ENCODE measurements at regions not wholly inside any gene's neighbourhood (a gene's known extent, or its start where the extent isn't known, plus 50 kb on each side); places are given as distances from the start of the nearest gene placed in this dataset.

GRCh38 chr12:78703820-78704525, 160.6 kb upstream of the SYT1 start:
- H3K4me1 ChIP-seq = no peaks in the 10 kb centered on the region
- WGBS, 2 donors (ENCODE audit: low coverage in 1 of 2) = 55 to 80% methylated on average over 3 of the region's 3 CpGs
- no peaks in the 10 kb centered on the region for H3K36me3 ChIP-seq
- no peaks in the 10 kb centered on the region for H3K9me3 ChIP-seq
- TF ChIP-seq CTCF (IDR thresholded peaks at IDR 0.05) = no peak
- no peak for TF ChIP-seq EP300 (IDR thresholded peaks at IDR 0.05; ENCODE audit: low read depth)
- no peak for TF ChIP-seq POLR2A (IDR thresholded peaks at IDR 0.05)
- TF ChIP-seq POLR2AphosphoS5 (IDR thresholded peaks at IDR 0.05) = no peak
- in situ Hi-C loops (cut with MboI; ENCODE audit: low pct_ligation_motif_present in 1 of 4, low pct_unique_long_range_greater_than_20kb in 1 of 4, low sequenced_read_pairs in 3 of 4) = no loop called here
- intact Hi-C loops (cut with DNase I; ENCODE audit: low total_unique reads) = no loop called here
- no peak for DNase-seq
- no peak overlapping the region for H3K27ac ChIP-seq
- H3K4me3 ChIP-seq = no peak overlapping the region
- no peaks in the 10 kb centered on the region for H3K27me3 ChIP-seq

GRCh38 chr12:78711954-78712353, 152.6 kb upstream of the SYT1 start:
- no peak overlapping the region for H3K4me3 ChIP-seq
- no peak overlapping the region for H3K27ac ChIP-seq
- no peak for DNase-seq
- no peaks in the 10 kb centered on the region for H3K4me1 ChIP-seq
- in situ Hi-C loops (cut with MboI; ENCODE audit: low pct_ligation_motif_present in 1 of 4, low pct_unique_long_range_greater_than_20kb in 1 of 4, low sequenced_read_pairs in 3 of 4) (no loop called here), intact Hi-C loops (cut with DNase I; ENCODE audit: low total_unique reads) (no loop called here)
- no peaks in the 10 kb centered on the region for H3K9me3 ChIP-seq
- no peaks in the 10 kb centered on the region for H3K36me3 ChIP-seq
- 86 to 100% methylated on average over 1 to 4 of the region's 4 CpGs for WGBS, 2 donors (ENCODE audit: low coverage in 1 of 2)
- no peaks in the 10 kb centered on the region for H3K27me3 ChIP-seq
- TF ChIP-seq POLR2A (IDR thresholded peaks at IDR 0.05) = no peak
- no peak for TF ChIP-seq EP300 (IDR thresholded peaks at IDR 0.05; ENCODE audit: low read depth)

GRCh38 chr12:78712834-78713481, 151.6 kb upstream of the SYT1 start:
- Histone ChIP-seq H3K36me3 (no peaks in the 10 kb centered on the region), H3K27ac (no peak overlapping the region), H3K4me3 (no peak overlapping the region), H3K4me1 (no peaks in the 10 kb centered on the region), H3K27me3 (no peaks in the 10 kb centered on the region), H3K9me3 (no peaks in the 10 kb centered on the region)
- in situ Hi-C loops (cut with MboI; ENCODE audit: low pct_ligation_motif_present in 1 of 4, low pct_unique_long_range_greater_than_20kb in 1 of 4, low sequenced_read_pairs in 3 of 4) = no loop called here
- intact Hi-C loops (cut with DNase I; ENCODE audit: low total_unique reads) = no loop called here
- no peak for DNase-seq
- TF ChIP-seq EP300 (IDR thresholded peaks at IDR 0.05; ENCODE audit: low read depth) (no peak), POLR2AphosphoS5 (IDR thresholded peaks at IDR 0.05) (no peak), CTCF (IDR thresholded peaks at IDR 0.05) (no peak), POLR2A (IDR thresholded peaks at IDR 0.05) (no peak)
- WGBS, 2 donors (ENCODE audit: low coverage in 1 of 2) = 84 to 85% methylated on average over 4 of the region's 4 CpGs

DNA sequence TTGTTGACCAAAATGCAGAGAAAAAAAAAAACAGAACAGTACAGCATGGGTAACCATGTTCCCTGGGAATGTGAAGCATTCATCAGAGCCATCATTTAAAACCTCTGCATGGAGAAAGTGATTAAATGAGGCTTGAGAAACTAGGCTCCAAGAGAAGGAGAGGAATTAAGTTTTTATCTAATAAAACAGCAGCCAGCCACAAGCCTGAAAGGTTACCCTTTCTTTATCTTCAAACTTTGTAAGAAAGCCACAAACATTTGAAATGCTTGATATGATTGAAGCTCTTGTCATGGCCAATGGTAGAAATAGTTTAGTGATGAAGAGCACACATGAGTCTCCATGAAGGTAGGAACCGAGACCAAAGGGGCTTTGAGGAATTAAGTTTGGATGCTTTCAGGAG, 144.9 kb upstream of the SYT1 start:
- no peak for DNase-seq
- Histone ChIP-seq H3K27ac (no peak overlapping the region), H3K4me1 (no peaks in the 10 kb centered on the region), H3K27me3 (no peaks in the 10 kb centered on the region), H3K36me3 (no peaks in the 10 kb centered on the region), H3K4me3 (no peak overlapping the region), H3K9me3 (no peaks in the 10 kb centered on the region)
- in situ Hi-C loops (cut with MboI; ENCODE audit: low pct_ligation_motif_present in 1 of 4, low pct_unique_long_range_greater_than_20kb in 1 of 4, low sequenced_read_pairs in 3 of 4) (no loop called here), intact Hi-C loops (cut with DNase I; ENCODE audit: low total_unique reads) (no loop called here)
- TF ChIP-seq POLR2A (IDR thresholded peaks at IDR 0.05) (no peak), CTCF (IDR thresholded peaks at IDR 0.05) (no peak), EP300 (IDR thresholded peaks at IDR 0.05; ENCODE audit: low read depth) (no peak), POLR2AphosphoS5 (IDR thresholded peaks at IDR 0.05) (no peak)
- WGBS, 2 donors (ENCODE audit: low coverage in 1 of 2) = 81 to 92% methylated on average over 1 of the region's 1 CpG

Measured in transverse colon (tissue), 4 donors.